Sciatic nerve (tissue), 2 donors: ENCODE measurements at regions not wholly inside any gene's neighbourhood (a gene's known extent, or its start where the extent isn't known, plus 50 kb on each side); places are given as distances from the start of the nearest gene placed in this dataset.
"Not testable (repeated sequence)": the region's sequence is repeated elsewhere in the genome, so short reads cannot be mapped to it uniquely, and the experiment has no call there.

Source experiments
- ATAC-seq: fragments of 200-7000 bp; cut with Tn5 transposase; one replicate; pipeline ENCODE4 v1.9.1; 2020; ENCODE audit warnings: mild to moderate bottlenecking, moderate library complexity
- DNase-seq: peaks from one replicate; pipeline ENCODE4 v3.0.0-alpha.2; 2020; ENCODE audit warnings: low spot score
- intact Hi-C: fragments of 100-400 bp; cut with DNase I; formaldehyde crosslinking; loops from one replicate; pipeline ENCODE4 v1.14.2; 2022
- donor health status: DM: no; HTN: no; CAD: no.
- donor health status: DM: no; HTN: no; CAD: no.

- intact Hi-C loops = no loop called here
- DNase-seq = no peak
- peak; percentile 45 for ATAC-seq
Observed at GRCh38 chr3:7977245-7978086, 524.2 kb upstream of the LMCD1 start.

- intact Hi-C loops = no loop called here
- no peak for DNase-seq
- ATAC-seq = peak; percentile 77
Observed at GRCh38 chr3:7978087-7978422, 523.6 kb upstream of the LMCD1 start.

GRCh38 chr3:7982126-7982525 is 519.5 kb upstream of the LMCD1 start:
- intact Hi-C loops = no loop called here
- ATAC-seq = no peak

GRCh38 chr3:7999384-7999783 is 502.2 kb upstream of the LMCD1 start:
- DNase-seq (no peak), ATAC-seq (no peak)
- intact Hi-C loops = no loop called here

More at GRCh38 chr3:7982126-7982525, 519.5 kb upstream of the LMCD1 start:
- DNase-seq = no peak

GRCh38 chr3:8001307-8001706 is 500.3 kb upstream of the LMCD1 start:
- no peak for DNase-seq
- intact Hi-C loops = no loop called here
- no peak for ATAC-seq

GRCh38 chr3:8001712-8002111 is 499.9 kb upstream of the LMCD1 start:
- intact Hi-C loops = no loop called here
- ATAC-seq (peak; percentile 24), DNase-seq (no peak)

- ATAC-seq = no peak
- no peak for DNase-seq
- intact Hi-C loops = no loop called here
Observed at GRCh38 chr3:8011902-8012301, 489.7 kb upstream of the LMCD1 start.

GRCh38 chr3:8020047-8020841 is 481.4 kb upstream of the LMCD1 start:
- ATAC-seq = no peak
- intact Hi-C loops = no loop called here

GRCh38 chr3:8027954-8028353 is 473.7 kb upstream of the LMCD1 start:
- intact Hi-C loops = no loop called here
- DNase-seq (no peak), ATAC-seq (no peak)

More at GRCh38 chr3:8020047-8020841, 481.4 kb upstream of the LMCD1 start:
- DNase-seq = no peak

- ATAC-seq (no peak), DNase-seq (no peak)
- intact Hi-C loops = no loop called here
Observed at GRCh38 chr3:8050283-8050682, 451.3 kb upstream of the LMCD1 start.

GRCh38 chr3:8052659-8053058 is 449.0 kb upstream of the LMCD1 start:
- intact Hi-C loops = no loop called here
- no peak for DNase-seq
- no peak for ATAC-seq

GRCh38 chr3:8068135-8068534 is 433.5 kb upstream of the LMCD1 start:
- intact Hi-C loops, DNase-seq, ATAC-seq: not testable (repeated sequence)

- intact Hi-C loops = no loop called here
- ATAC-seq = no peak
- DNase-seq = no peak
Observed at GRCh38 chr3:8069471-8069870, 432.2 kb upstream of the LMCD1 start.

GRCh38 chr3:8070011-8070410 is 431.6 kb upstream of the LMCD1 start:
- no peak for DNase-seq
- intact Hi-C loops = no loop called here
- no peak for ATAC-seq

- ATAC-seq, intact Hi-C loops, DNase-seq: not testable (repeated sequence)
Observed at GRCh38 chr3:8074740-8075139, 426.9 kb upstream of the LMCD1 start.

GRCh38 chr3:8077126-8077525 is 424.5 kb upstream of the LMCD1 start:
- ATAC-seq (no peak), DNase-seq (no peak)
- intact Hi-C loops = no loop called here

- ATAC-seq = no peak
- intact Hi-C loops = no loop called here
- DNase-seq = no peak
Observed at GRCh38 chr3:8080464-8080863, 421.2 kb upstream of the LMCD1 start.

- ATAC-seq (no peak), DNase-seq (no peak)
- intact Hi-C loops = no loop called here
Observed at GRCh38 chr3:8085498-8085897, 416.1 kb upstream of the LMCD1 start.

- intact Hi-C loops = no loop called here
- DNase-seq (no peak), ATAC-seq (no peak)
Observed at GRCh38 chr3:8087951-8088350, 413.7 kb upstream of the LMCD1 start.

GRCh38 chr3:8094415-8094814 is 407.2 kb upstream of the LMCD1 start:
- no peak for ATAC-seq
- intact Hi-C loops = no loop called here
- no peak for DNase-seq
